ENCODE measurements at regions not wholly inside any gene's neighbourhood (a gene's known extent, or its start where the extent isn't known, plus 50 kb on each side); places are given as distances from the start of the nearest gene placed in this dataset.

GRCh38 chr2:2744958-2745715 is 414.1 kb upstream of the MYT1L start:
- TF ChIP-seq CTCF (conservative IDR thresholded peaks at IDR 0.05) (no peak), EZH2 (IDR thresholded peaks at IDR 0.05; ENCODE audit: low read depth) (no peak)

All from PC-9 (cell line).